ENCODE measurements at regions not wholly inside any gene's neighbourhood (a gene's known extent, or its start where the extent isn't known, plus 50 kb on each side); places are given as distances from the start of the nearest gene placed in this dataset.

DNA sequence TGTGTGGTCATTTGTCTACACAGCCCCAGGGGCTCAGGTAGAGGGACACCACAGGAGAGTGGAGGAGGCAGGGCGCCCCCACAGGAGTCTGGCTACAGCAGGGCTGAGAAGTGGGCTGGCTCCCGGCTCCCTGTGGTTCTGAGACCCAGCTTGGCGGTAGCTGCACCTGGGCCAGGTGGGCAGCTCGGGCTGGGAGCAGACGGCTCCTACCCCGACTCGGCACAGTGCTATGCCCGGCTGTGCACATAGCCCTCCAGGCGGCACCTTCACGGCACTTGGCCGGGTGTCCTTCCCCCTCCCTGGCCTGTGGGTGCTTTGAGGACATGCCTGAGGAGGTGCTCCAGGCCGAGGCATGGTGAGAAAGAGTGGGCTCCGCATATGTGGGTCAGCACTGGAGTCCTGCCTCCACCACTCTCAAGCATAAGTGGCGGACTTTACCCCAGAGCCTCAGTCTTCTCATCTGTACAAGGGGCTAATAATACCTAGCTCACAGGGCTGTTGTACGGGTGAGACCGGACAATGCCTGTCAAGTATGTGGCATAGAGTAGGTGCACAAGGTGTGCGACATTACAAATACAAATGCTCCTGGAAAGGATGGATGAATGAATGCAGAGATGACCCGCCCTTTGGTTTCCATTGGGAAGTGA lies 50.1 kb upstream of the JPH3 start:
- Histone ChIP-seq H3K9me3 (no peaks in the 10 kb centered on the region), H3K27ac (no peak overlapping the region), H3K4me3 (no peak overlapping the region), H3K36me3 (no peaks in the 10 kb centered on the region), H3K27me3 (no peaks in the 10 kb centered on the region), H3K4me1 (peaks cover 8% of the 10 kb centered on the region)
- DNase-seq = no peak
- intact Hi-C loops (cut with DNase I) = no loop called here
- TF ChIP-seq, protein P1, sequence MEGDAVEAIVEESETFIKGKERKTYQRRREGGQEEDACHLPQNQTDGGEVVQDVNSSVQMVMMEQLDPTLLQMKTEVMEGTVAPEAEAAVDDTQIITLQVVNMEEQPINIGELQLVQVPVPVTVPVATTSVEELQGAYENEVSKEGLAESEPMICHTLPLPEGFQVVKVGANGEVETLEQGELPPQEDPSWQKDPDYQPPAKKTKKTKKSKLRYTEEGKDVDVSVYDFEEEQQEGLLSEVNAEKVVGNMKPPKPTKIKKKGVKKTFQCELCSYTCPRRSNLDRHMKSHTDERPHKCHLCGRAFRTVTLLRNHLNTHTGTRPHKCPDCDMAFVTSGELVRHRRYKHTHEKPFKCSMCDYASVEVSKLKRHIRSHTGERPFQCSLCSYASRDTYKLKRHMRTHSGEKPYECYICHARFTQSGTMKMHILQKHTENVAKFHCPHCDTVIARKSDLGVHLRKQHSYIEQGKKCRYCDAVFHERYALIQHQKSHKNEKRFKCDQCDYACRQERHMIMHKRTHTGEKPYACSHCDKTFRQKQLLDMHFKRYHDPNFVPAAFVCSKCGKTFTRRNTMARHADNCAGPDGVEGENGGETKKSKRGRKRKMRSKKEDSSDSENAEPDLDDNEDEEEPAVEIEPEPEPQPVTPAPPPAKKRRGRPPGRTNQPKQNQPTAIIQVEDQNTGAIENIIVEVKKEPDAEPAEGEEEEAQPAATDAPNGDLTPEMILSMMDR (IDR thresholded peaks at IDR 0.05) = no peak
- no peak for ATAC-seq

DNA sequence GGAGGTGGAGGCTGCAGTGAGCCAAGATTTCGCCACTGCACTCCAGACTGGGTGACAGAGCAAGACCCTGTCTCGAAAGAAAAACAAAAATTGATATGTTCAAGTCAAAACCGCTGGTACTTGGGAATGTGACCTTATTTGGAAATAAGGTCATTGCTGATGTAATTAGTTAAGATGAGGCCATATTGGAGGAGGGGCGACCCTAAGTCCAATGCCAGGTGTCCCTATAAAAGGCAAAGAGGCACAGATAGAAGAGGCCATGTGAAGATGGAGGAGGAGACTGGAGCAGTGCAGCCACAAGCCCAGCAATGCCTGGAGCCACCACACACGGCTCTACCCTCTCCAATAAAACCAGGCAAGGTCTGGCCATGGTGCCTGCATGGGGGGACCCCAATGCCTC lies 50.8 kb upstream of the JPH3 start:
- Histone ChIP-seq H3K4me1 (peaks cover 8% of the 10 kb centered on the region), H3K9me3 (no peaks in the 10 kb centered on the region), H3K4me3 (no peak overlapping the region), H3K27me3 (no peaks in the 10 kb centered on the region), H3K27ac (no peak overlapping the region), H3K36me3 (no peaks in the 10 kb centered on the region)
- TF ChIP-seq, protein P1 (IDR thresholded peaks at IDR 0.05) = no peak
- intact Hi-C loops (cut with DNase I) = no loop called here
- no peak for ATAC-seq
- no peak for DNase-seq

DNA sequence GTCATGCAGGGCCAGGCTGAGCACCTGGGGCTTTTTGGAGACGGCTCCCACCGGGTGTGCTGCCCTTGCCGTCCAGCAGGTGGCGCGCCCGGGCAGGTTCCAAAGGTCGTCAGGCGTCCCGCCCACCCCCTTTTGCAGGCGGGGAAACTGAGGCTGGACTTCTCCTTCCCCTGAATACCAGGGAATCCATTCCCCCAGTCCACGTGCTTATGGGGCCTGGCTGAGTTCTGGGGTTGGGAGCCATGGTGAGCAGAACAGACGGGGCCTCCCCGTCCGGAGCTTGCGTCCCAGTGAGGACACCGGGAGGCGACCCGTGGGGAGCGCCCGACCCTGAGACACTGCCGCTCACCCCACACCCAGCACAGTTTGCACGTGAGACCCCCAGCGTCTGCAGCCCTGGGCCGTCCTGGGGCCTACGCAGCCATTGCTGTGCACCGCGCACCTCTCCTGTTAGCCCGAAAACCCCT lies 51.8 kb upstream of the JPH3 start:
- ATAC-seq = peak; percentile 65
- peak; percentile 75 for DNase-seq
- H3K9me3 ChIP-seq = no peaks in the 10 kb centered on the region
- H3K27ac ChIP-seq = no peak overlapping the region
- no peaks in the 10 kb centered on the region for H3K27me3 ChIP-seq
- TF ChIP-seq, protein P1 (IDR thresholded peaks at IDR 0.05) = peak; percentile 96
- H3K4me1 ChIP-seq = peaks cover 8% of the 10 kb centered on the region
- H3K36me3 ChIP-seq = no peaks in the 10 kb centered on the region
- H3K4me3 ChIP-seq = no peak overlapping the region
- intact Hi-C loops (cut with DNase I) = no loop called here

DNA sequence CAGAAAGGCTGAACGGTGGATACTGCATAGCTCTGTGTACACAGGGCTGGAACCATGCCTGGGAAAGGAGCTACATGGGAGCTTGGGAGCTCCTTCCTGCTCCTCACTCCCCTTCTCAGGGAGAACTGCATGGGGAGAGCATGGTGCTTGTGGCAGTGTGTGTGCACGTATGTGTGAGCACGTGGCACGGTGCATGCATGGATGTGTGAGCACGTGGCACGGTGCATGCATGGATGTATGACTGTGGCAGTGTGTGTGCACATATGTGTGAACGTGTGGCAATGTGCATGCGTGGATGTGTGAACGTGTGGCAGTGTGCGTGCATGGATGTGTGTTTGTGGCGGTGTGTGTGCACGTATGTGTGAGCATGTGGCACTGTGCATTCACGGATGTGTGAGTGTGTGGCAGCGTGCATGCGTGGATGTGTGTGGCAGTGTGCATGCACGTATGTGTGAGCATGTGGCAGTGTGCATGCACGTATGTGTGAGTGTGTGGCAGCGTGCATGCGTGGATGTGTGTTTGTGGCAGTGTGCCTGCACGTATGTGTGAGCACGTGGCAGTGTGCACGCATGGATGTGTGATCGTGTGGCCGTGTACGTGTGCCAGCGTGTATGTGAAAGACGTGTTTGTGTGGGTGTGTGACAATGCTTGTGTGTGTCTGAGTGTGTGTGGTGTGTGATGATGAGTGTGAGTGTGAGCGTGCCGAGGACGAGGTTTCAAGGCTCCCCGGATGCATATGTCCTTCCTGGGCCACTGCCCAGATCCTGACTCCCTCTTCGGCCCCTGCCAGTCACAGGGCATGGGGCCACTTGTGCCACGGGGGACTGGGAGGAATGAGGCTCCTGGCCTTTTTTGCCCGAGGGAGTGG lies 52.4 kb upstream of the JPH3 start:
- TF ChIP-seq, protein P1 (IDR thresholded peaks at IDR 0.05) = no peak
- Histone ChIP-seq H3K36me3 (no peaks in the 10 kb centered on the region), H3K4me1 (peaks cover under 1% of the 10 kb centered on the region), H3K27ac (no peak overlapping the region), H3K4me3 (no peak overlapping the region), H3K9me3 (no peaks in the 10 kb centered on the region), H3K27me3 (no peaks in the 10 kb centered on the region)
- intact Hi-C loops (cut with DNase I) = no loop called here
- ATAC-seq (no peak), DNase-seq (no peak)

DNA sequence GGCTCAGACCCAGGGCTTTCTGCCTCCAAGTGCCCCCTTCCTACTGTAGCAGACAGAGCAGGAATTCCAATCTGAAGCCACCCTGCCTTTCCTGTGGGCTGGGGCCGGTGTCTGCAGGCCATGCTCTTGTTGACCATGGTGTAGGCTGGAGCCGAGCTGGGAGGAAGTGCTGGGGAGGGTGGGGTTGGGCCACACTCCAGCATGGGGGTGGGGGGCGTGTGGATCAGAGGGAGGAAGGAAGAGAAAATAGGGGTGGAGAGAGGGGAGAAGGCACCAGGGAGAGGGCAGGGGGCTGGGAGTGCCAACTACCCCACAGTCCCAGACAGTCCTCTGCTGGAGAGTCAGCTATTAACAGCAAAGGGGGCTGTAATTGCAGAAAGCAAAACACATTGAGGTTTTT lies 54.3 kb upstream of the JPH3 start:
- Histone ChIP-seq H3K9me3 (no peaks in the 10 kb centered on the region), H3K4me3 (no peak overlapping the region), H3K27me3 (no peaks in the 10 kb centered on the region), H3K4me1 (no peaks in the 10 kb centered on the region), H3K36me3 (no peaks in the 10 kb centered on the region), H3K27ac (no peak overlapping the region)
- DNase-seq (no peak), ATAC-seq (no peak)
- intact Hi-C loops (cut with DNase I) = no loop called here
- TF ChIP-seq, protein P1 (IDR thresholded peaks at IDR 0.05) = no peak
